ENCODE measurements at regions not wholly inside any gene's neighbourhood (a gene's known extent, or its start where the extent isn't known, plus 50 kb on each side); places are given as distances from the start of the nearest gene placed in this dataset.

DNA sequence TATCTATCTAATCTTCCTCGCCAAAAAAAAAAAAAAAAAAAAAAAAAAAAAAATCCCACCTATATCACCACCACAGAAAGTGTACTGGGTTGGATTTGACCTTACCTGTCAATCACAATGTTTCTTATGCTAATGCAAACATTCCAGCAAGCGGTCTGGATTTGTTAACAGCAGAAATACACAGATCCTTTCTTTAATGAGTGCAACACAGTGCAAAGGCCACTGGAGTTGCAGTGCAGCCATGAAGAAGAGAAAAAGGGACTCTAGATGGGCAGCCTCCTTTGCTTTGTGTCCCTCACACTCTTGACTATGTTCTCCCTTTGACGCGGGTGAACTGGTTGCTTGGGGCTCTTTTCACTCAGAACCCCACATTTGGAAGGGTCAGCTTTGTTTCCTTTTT is 127.3 kb upstream of the PRKCQ start:
- TF ChIP-seq POLR2A (IDR thresholded peaks at IDR 0.05; ENCODE audit: low read length) (no peak), GATA1 (IDR thresholded peaks at IDR 0.05; ENCODE audit: low read depth, low read length) (no peak)

Data from erythroblast (primary cell).